ENCODE measurements at regions not wholly inside any gene's neighbourhood (a gene's known extent, or its start where the extent isn't known, plus 50 kb on each side); places are given as distances from the start of the nearest gene placed in this dataset.
"Not testable (repeated sequence)": the region's sequence is repeated elsewhere in the genome, so short reads cannot be mapped to it uniquely, and the experiment has no call there.

GRCh38 chr1:219550201-219550600 is 62.7 kb downstream of the ZC3H11B start:
- Mint-ChIP-seq H3K9me3 (ENCODE audit: unreplicated experiment) (no peaks in the 10 kb centered on the region), H3K27me3 (ENCODE audit: unreplicated experiment) (no peaks in the 10 kb centered on the region), H3K36me3 (ENCODE audit: low read depth, unreplicated experiment) (no peaks in the 10 kb centered on the region), H3K4me1 (ENCODE audit: unreplicated experiment) (peaks cover 4% of the 10 kb centered on the region), H3K4me3 (ENCODE audit: unreplicated experiment) (no peak overlapping the region), H3K27ac (ENCODE audit: unreplicated experiment) (no peak overlapping the region)
- no peak for TF ChIP-seq CTCF (IDR thresholded peaks at IDR 0.05; ENCODE audit: unreplicated experiment)
- DNase-seq (ENCODE audit: low spot score), result no peak

GRCh38 chr1:219549215-219549614 is 63.7 kb downstream of the ZC3H11B start:
- no peak overlapping the region for H3K4me3 Mint-ChIP-seq (ENCODE audit: unreplicated experiment)
- no peaks in the 10 kb centered on the region for H3K27me3 Mint-ChIP-seq (ENCODE audit: unreplicated experiment)
- no peak for DNase-seq (ENCODE audit: low spot score)
- TF ChIP-seq CTCF (IDR thresholded peaks at IDR 0.05; ENCODE audit: unreplicated experiment), result no peak
- no peaks in the 10 kb centered on the region for H3K36me3 Mint-ChIP-seq (ENCODE audit: low read depth, unreplicated experiment)
- no peaks in the 10 kb centered on the region for H3K9me3 Mint-ChIP-seq (ENCODE audit: unreplicated experiment)
- no peaks in the 10 kb centered on the region for H3K4me1 Mint-ChIP-seq (ENCODE audit: unreplicated experiment)
- no peak overlapping the region for H3K27ac Mint-ChIP-seq (ENCODE audit: unreplicated experiment)

GRCh38 chr1:219548386-219548785 is 64.5 kb downstream of the ZC3H11B start:
- H3K27me3 Mint-ChIP-seq (ENCODE audit: unreplicated experiment), result no peaks in the 10 kb centered on the region
- no peaks in the 10 kb centered on the region for H3K4me1 Mint-ChIP-seq (ENCODE audit: unreplicated experiment)
- H3K4me3 Mint-ChIP-seq (ENCODE audit: unreplicated experiment), result no peak overlapping the region
- no peak for DNase-seq (ENCODE audit: low spot score)
- H3K36me3 Mint-ChIP-seq (ENCODE audit: low read depth, unreplicated experiment), result no peaks in the 10 kb centered on the region
- no peaks in the 10 kb centered on the region for H3K9me3 Mint-ChIP-seq (ENCODE audit: unreplicated experiment)
- TF ChIP-seq CTCF (IDR thresholded peaks at IDR 0.05; ENCODE audit: unreplicated experiment), result no peak
- no peak overlapping the region for H3K27ac Mint-ChIP-seq (ENCODE audit: unreplicated experiment)

- not testable (repeated sequence) for H3K4me3 Mint-ChIP-seq (ENCODE audit: unreplicated experiment); H3K36me3 Mint-ChIP-seq (ENCODE audit: low read depth, unreplicated experiment); H3K27me3 Mint-ChIP-seq (ENCODE audit: unreplicated experiment); H3K4me1 Mint-ChIP-seq (ENCODE audit: unreplicated experiment); DNase-seq (ENCODE audit: low spot score); H3K9me3 Mint-ChIP-seq (ENCODE audit: unreplicated experiment); H3K27ac Mint-ChIP-seq (ENCODE audit: unreplicated experiment)
Observed at GRCh38 chr1:219545756-219546155, 67.1 kb downstream of the ZC3H11B start.

GRCh38 chr1:219544163-219544846 is 68.6 kb downstream of the ZC3H11B start:
- Mint-ChIP-seq H3K27ac (ENCODE audit: unreplicated experiment) (no peak overlapping the region), H3K36me3 (ENCODE audit: low read depth, unreplicated experiment) (no peaks in the 10 kb centered on the region), H3K4me1 (ENCODE audit: unreplicated experiment) (no peaks in the 10 kb centered on the region), H3K4me3 (ENCODE audit: unreplicated experiment) (no peak overlapping the region), H3K27me3 (ENCODE audit: unreplicated experiment) (no peaks in the 10 kb centered on the region), H3K9me3 (ENCODE audit: unreplicated experiment) (no peaks in the 10 kb centered on the region)
- no peak for DNase-seq (ENCODE audit: low spot score)
- no peak for TF ChIP-seq CTCF (IDR thresholded peaks at IDR 0.05; ENCODE audit: unreplicated experiment)

All from endothelial cell (in vitro differentiated cells).